BLaER1 (cell line): ENCODE measurements at regions not wholly inside any gene's neighbourhood (a gene's known extent, or its start where the extent isn't known, plus 50 kb on each side); places are given as distances from the start of the nearest gene placed in this dataset.

Source experiments
- H3K27ac ChIP-seq: shearing (Covaris generic); formaldehyde crosslinking; 2 replicates; pipeline ENCODE4 v1.8.1; 2022
- H3K27me3 ChIP-seq: shearing (Covaris generic); formaldehyde crosslinking; 2 replicates; pipeline ENCODE4 v1.8.1; 2022
- H3K36me3 ChIP-seq: shearing (Covaris generic); formaldehyde crosslinking; 2 replicates; pipeline ENCODE4 v1.8.1; 2022
- H3K4me1 ChIP-seq: shearing (Covaris generic); formaldehyde crosslinking; 2 replicates; pipeline ENCODE4 v1.8.1; 2022
- H3K4me2 ChIP-seq: shearing (Covaris generic); formaldehyde crosslinking; 2 replicates; pipeline ENCODE4 v1.8.1; 2022
- H3K4me3 ChIP-seq: shearing (Covaris generic); formaldehyde crosslinking; 2 replicates; pipeline ENCODE4 v1.8.1; 2022
- H3K9ac ChIP-seq: shearing (Covaris generic); formaldehyde crosslinking; 2 replicates; pipeline ENCODE4 v1.8.1; 2022
- H3K9me3 ChIP-seq: shearing (Covaris generic); formaldehyde crosslinking; 2 replicates; pipeline ENCODE4 v1.8.1; 2022
- H4K20me1 ChIP-seq: shearing (Covaris generic); formaldehyde crosslinking; 2 replicates; pipeline ENCODE4 v1.8.1; 2022
- Cebpa-rat ChIP-seq: shearing (Covaris generic); IDR thresholded peaks from 2 replicates; pipeline ENCODE4 v1.8.1; 2022

- no peak for TF ChIP-seq Cebpa-rat
These were observed 288.3 kb upstream of the MPDZ start for GRCh38 chr9:13567833-13568232.

GRCh38 chr9:13557746-13558145 lies 278.3 kb upstream of the MPDZ start:
- H3K27me3 ChIP-seq, result no peaks in the 10 kb centered on the region
- no peaks in the 10 kb centered on the region for H3K9me3 ChIP-seq
- no peak overlapping the region for H3K4me3 ChIP-seq
- H3K4me2 ChIP-seq, result no peak overlapping the region
- no peaks in the 10 kb centered on the region for H3K36me3 ChIP-seq
- no peaks in the 10 kb centered on the region for H4K20me1 ChIP-seq
- H3K9ac ChIP-seq, result no peak overlapping the region
- no peaks in the 10 kb centered on the region for H3K4me1 ChIP-seq
- no peak overlapping the region for H3K27ac ChIP-seq
- no peak for TF ChIP-seq Cebpa-rat

More at GRCh38 chr9:13567833-13568232, 288.3 kb upstream of the MPDZ start:
- Histone ChIP-seq H3K27me3 (peaks cover 8% of the 10 kb centered on the region; the same call in 1 of the 2 replicates), H3K9ac (no peak overlapping the region), H3K27ac (no peak overlapping the region), H3K4me2 (no peak overlapping the region), H4K20me1 (no peaks in the 10 kb centered on the region), H3K4me3 (no peak overlapping the region), H3K4me1 (peaks cover 10% of the 10 kb centered on the region; the same call in 1 of the 2 replicates), H3K9me3 (no peaks in the 10 kb centered on the region), H3K36me3 (no peaks in the 10 kb centered on the region)

- Histone ChIP-seq H3K27me3 (no peaks in the 10 kb centered on the region), H3K4me3 (no peak overlapping the region), H3K36me3 (no peaks in the 10 kb centered on the region), H3K27ac (no peak overlapping the region), H3K9me3 (no peaks in the 10 kb centered on the region), H3K4me2 (no peak overlapping the region), H3K9ac (no peak overlapping the region), H4K20me1 (no peaks in the 10 kb centered on the region), H3K4me1 (no peaks in the 10 kb centered on the region)
- TF ChIP-seq Cebpa-rat, result no peak
These were observed 277.2 kb upstream of the MPDZ start for GRCh38 chr9:13556656-13557055.

- Histone ChIP-seq H3K4me3 (no peak overlapping the region), H3K27ac (no peak overlapping the region), H3K4me2 (no peak overlapping the region), H3K4me1 (no peaks in the 10 kb centered on the region), H4K20me1 (no peaks in the 10 kb centered on the region), H3K27me3 (no peaks in the 10 kb centered on the region), H3K36me3 (no peaks in the 10 kb centered on the region), H3K9me3 (no peaks in the 10 kb centered on the region), H3K9ac (no peak overlapping the region)
- no peak for TF ChIP-seq Cebpa-rat
These were observed 276.6 kb upstream of the MPDZ start for GRCh38 chr9:13555989-13556500.

- no peaks in the 10 kb centered on the region for H4K20me1 ChIP-seq
- no peaks in the 10 kb centered on the region for H3K4me1 ChIP-seq
- TF ChIP-seq Cebpa-rat, result no peak
- H3K36me3 ChIP-seq, result no peaks in the 10 kb centered on the region
- no peak overlapping the region for H3K4me2 ChIP-seq
- no peak overlapping the region for H3K4me3 ChIP-seq
- no peak overlapping the region for H3K9ac ChIP-seq
- no peak overlapping the region for H3K27ac ChIP-seq
- no peaks in the 10 kb centered on the region for H3K9me3 ChIP-seq
- no peaks in the 10 kb centered on the region for H3K27me3 ChIP-seq
These were observed 276.0 kb upstream of the MPDZ start for GRCh38 chr9:13555516-13555915.

- no peak for TF ChIP-seq Cebpa-rat
- no peak overlapping the region for H3K4me3 ChIP-seq
- no peak overlapping the region for H3K4me2 ChIP-seq
- H4K20me1 ChIP-seq, result no peaks in the 10 kb centered on the region
- H3K4me1 ChIP-seq, result no peaks in the 10 kb centered on the region
- H3K27ac ChIP-seq, result no peak overlapping the region
- no peaks in the 10 kb centered on the region for H3K9me3 ChIP-seq
- no peak overlapping the region for H3K9ac ChIP-seq
- no peaks in the 10 kb centered on the region for H3K27me3 ChIP-seq
- no peaks in the 10 kb centered on the region for H3K36me3 ChIP-seq
These were observed 275.1 kb upstream of the MPDZ start for GRCh38 chr9:13554626-13555025.

- H3K36me3 ChIP-seq, result no peaks in the 10 kb centered on the region
These were observed 273.2 kb upstream of the MPDZ start for GRCh38 chr9:13552606-13553215.

GRCh38 chr9:13550519-13550918 lies 271.0 kb upstream of the MPDZ start:
- no peaks in the 10 kb centered on the region for H3K4me1 ChIP-seq
- no peaks in the 10 kb centered on the region for H3K9me3 ChIP-seq
- no peaks in the 10 kb centered on the region for H3K27me3 ChIP-seq
- H3K27ac ChIP-seq, result no peak overlapping the region
- no peaks in the 10 kb centered on the region for H3K36me3 ChIP-seq
- no peaks in the 10 kb centered on the region for H4K20me1 ChIP-seq
- no peak overlapping the region for H3K9ac ChIP-seq
- no peak overlapping the region for H3K4me3 ChIP-seq
- no peak for TF ChIP-seq Cebpa-rat
- H3K4me2 ChIP-seq, result no peak overlapping the region

More at GRCh38 chr9:13552606-13553215, 273.2 kb upstream of the MPDZ start:
- Histone ChIP-seq H3K9ac (no peak overlapping the region), H3K9me3 (no peaks in the 10 kb centered on the region), H3K27me3 (no peaks in the 10 kb centered on the region), H4K20me1 (no peaks in the 10 kb centered on the region), H3K4me3 (no peak overlapping the region), H3K4me2 (no peak overlapping the region), H3K27ac (no peak overlapping the region), H3K4me1 (no peaks in the 10 kb centered on the region)
- no peak for TF ChIP-seq Cebpa-rat

- no peak overlapping the region for H3K9ac ChIP-seq
- no peak for TF ChIP-seq Cebpa-rat
- no peaks in the 10 kb centered on the region for H3K9me3 ChIP-seq
- no peaks in the 10 kb centered on the region for H3K27me3 ChIP-seq
- no peak overlapping the region for H3K4me2 ChIP-seq
- H3K27ac ChIP-seq, result no peak overlapping the region
- H3K4me3 ChIP-seq, result no peak overlapping the region
- no peaks in the 10 kb centered on the region for H3K4me1 ChIP-seq
- H3K36me3 ChIP-seq, result no peaks in the 10 kb centered on the region
- H4K20me1 ChIP-seq, result no peaks in the 10 kb centered on the region
These were observed 269.0 kb upstream of the MPDZ start for GRCh38 chr9:13548535-13548934.

GRCh38 chr9:13535141-13535540 lies 255.6 kb upstream of the MPDZ start:
- Histone ChIP-seq H3K4me2 (no peak overlapping the region), H4K20me1 (no peaks in the 10 kb centered on the region), H3K4me3 (no peak overlapping the region), H3K36me3 (no peaks in the 10 kb centered on the region), H3K27ac (no peak overlapping the region), H3K9me3 (peaks cover 11% of the 10 kb centered on the region), H3K9ac (no peak overlapping the region), H3K4me1 (peaks cover 6% of the 10 kb centered on the region), H3K27me3 (no peaks in the 10 kb centered on the region)
- TF ChIP-seq Cebpa-rat, result no peak

- no peak overlapping the region for H3K4me3 ChIP-seq
- no peak overlapping the region for H3K9ac ChIP-seq
- no peaks in the 10 kb centered on the region for H3K27me3 ChIP-seq
- TF ChIP-seq Cebpa-rat, result no peak
- no peaks in the 10 kb centered on the region for H4K20me1 ChIP-seq
- no peak overlapping the region for H3K27ac ChIP-seq
- H3K36me3 ChIP-seq, result no peaks in the 10 kb centered on the region
- H3K4me1 ChIP-seq, result peaks cover 17% of the 10 kb centered on the region
- H3K9me3 ChIP-seq, result peaks cover 11% of the 10 kb centered on the region
- H3K4me2 ChIP-seq, result no peak overlapping the region
These were observed 254.5 kb upstream of the MPDZ start for GRCh38 chr9:13534006-13534405.
